GM19397 (cell line): ENCODE measurements at regions not wholly inside any gene's neighbourhood (a gene's known extent, or its start where the extent isn't known, plus 50 kb on each side); places are given as distances from the start of the nearest gene placed in this dataset.
A peak's percentile ranks its signal among the peaks of the same experiment; 100 is the strongest.

Source experiments
- ATAC-seq: cut with Tn5 transposase; IDR thresholded peaks from one replicate; pipeline ENCODE4 v1.9.1; 2021; ENCODE audit warnings: mild to moderate bottlenecking, moderate library complexity; ENCODE audit not compliant: unreplicated experiment

DNA sequence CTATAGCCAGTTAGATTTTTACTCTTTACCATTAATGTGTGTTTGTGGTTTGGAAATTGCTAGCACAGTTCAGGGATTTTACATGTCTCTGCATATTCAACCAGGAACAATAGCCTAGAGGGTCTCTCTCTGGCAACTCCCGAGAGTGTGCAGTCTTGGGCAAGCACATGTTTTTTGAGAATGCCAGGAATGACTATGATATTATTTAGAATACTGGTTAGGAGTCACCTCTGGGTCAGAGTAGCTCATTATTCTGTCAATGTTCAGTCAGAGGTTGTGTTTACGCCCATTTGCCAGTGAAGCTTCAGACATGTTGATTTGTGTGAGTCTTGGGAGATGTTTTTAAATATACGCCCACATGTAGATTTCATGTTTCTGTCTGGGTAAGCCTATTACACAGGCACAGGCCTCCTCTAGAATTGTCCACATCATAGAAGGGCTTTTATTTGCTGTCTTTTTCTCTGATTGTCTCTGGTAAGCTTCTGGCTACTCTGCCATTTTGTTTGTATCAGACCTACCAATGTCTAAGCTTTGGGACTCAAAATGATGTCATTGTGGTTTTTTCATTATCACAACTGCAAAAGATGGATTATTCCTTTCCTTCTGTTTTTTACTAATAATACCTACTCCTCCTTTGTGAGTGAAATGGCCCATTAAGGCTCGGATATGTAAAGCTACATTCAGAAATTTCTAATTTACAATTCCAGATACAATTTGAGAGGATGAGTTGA lies 203.1 kb upstream of the PPFIA2 start:
- no peak for ATAC-seq

DNA sequence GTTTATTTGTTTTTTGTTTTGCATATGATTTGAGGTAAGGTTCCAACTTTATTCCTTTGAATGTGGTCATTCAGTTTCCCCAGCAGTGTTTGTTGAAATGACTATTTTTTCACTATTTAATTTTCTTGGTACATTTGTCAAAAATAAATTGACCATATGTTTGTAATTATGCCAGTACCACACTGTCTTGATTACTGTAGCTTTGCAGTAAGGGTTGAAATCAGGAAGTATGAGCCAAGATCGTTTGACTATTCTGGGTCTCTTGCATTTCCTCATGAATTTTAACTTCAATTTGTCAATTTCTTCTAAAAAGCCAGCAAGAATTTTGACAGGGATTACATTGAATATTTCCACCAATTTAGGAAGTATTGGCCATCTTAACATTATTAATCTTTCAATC lies 199.3 kb upstream of the PPFIA2 start:
- no peak for ATAC-seq

DNA sequence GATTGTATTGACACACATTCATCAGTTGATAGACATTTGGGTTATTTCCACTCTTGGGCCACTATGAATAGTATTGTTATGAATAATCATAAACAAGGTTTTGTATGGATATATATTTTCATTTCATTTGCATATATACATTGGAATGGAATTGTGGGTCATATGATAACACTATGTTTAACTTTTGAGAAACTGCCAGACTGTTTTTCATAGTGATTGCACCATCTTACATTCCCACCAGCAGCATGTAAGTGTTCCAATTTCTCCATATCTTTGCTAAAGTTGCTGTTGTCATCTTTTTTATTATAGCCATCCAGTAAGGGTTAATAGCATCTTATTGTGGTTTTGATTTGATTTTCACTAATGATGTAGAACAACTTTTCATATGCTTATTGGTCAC lies 198.5 kb upstream of the PPFIA2 start:
- no peak for ATAC-seq

DNA sequence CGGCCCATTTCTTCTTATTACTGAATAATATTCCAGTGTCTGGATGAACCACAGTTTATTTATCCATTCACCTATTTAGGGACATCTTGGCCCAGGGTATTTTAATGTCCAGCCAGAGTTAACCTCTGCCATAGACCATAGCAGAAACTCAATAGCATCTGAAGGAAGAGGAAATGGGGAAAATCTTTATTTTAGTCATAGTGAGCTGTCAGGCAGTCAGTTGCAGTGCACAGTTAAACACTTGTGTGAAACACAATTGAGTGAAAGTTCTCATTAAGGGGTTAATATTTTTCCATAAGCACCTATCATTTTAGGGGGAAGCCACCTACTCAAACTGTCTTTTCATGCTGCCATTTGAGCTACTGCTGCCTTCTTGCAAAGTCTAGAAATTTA lies 197.3 kb upstream of the PPFIA2 start:
- ATAC-seq, result no peak

DNA sequence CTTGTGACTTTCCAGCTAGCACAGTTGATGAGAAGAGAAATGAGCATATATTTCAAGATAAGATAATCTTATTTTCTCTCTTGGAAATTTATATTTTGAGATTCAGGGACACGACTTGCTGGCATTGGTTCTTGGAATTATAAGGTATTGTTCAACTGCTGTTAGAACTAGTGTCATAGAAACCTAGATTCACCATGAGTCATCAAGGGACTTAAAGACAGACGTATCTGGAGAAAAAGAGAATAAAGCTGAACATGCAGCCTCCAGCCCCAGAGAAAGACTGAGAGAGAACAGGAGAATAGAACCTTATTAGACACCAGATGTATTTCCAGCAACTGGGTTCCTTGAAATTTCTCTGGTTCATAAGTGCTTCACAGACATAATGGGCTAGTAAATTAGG lies 194.4 kb upstream of the PPFIA2 start:
- no peak for ATAC-seq

DNA sequence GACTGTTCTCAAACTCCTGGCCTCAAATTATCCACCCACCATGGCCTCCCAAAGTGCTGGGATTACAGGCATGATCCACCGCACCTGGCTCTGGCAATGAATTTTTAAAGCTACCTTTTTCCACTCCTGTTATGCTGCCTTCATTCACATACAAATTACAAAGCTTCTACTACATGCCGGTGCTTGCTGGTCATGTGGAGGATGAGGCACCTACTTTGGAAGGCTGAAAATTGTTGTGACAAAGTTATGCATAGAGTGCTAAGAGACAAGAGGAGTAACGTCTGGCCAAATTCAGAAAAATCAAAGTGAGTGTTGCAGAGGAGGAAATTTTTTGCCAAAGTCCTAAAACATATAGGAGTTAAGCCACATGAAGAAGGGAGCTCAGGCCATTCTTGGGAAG lies 191.7 kb upstream of the PPFIA2 start:
- ATAC-seq, result no peak

DNA sequence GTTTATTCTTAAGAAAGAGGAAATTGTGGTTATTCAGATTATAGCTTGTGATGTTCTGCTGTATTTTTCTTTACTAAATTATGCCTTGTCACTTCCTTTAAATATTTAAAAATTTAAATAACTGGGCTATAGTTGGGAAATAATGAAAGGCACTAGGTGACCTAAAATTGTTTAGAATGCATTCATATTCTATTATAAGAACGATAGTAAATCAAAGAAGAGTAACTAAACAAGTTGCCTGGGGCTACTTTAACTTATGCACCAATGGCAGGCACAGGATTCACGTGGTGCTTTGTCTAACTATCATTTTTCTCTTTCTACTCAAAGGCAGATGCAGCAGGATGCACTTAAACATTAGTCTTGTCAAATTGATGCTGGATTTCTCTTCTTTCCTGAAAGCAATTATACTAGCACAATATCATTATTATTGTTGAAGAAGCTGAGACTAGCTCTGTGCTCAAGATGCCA lies 190.7 kb upstream of the PPFIA2 start:
- ATAC-seq, result no peak

DNA sequence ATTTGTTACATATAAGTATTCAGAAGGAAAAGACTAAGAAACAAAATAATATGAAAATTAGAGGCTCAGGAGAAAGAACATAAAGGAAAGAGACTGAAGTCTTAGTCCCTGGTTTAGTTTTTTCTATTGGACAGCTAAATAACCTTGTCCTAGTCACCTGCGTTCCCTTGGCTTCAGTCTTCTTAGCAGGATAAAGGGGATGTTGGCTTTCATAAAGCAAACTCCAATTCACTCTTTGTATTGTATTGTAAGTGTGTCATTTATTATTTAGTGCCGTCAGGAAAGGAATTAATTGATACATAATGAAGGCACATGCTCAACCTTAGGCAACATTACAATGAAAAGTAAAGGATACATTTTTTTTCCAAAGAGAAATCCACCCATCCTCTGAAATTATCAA lies 190.3 kb upstream of the PPFIA2 start:
- ATAC-seq, result no peak

DNA sequence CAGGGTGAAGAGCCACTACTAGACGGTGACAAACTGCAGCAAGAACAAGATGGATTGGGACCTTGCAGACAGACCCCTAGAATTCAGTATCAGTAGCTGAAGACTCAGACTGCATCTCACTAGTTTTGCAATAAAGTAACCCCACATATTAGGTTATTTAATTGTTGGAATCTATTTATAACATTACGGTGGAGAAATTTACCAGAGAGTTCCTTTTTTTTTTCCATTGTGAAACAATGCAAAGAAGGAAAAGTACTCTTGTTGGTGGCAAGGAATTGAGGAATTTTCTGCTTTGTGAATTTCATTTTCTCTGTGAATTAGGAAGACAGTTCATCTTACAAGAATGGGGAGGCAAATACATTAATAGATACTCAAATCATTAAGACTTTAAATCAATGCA lies 185.7 kb upstream of the PPFIA2 start:
- no peak for ATAC-seq

DNA sequence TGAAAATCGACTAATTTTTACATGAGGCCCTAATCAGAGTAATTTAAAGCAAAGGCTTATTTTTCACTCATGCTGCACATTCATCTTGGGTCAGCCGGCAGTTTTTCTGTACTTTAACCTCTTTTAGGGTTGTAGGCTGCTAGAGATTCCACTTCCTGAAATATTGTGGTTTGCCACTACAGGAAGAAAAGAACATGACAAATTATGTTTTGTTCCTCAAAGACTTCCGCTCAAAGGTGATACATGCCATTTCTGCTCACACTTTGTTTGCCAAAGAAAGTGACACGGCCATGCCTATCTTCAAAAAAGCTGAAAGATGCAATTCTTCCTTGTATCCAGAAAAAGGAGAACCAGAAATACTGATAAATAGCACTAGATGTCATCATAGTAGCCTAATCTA lies 183.4 kb upstream of the PPFIA2 start:
- ATAC-seq, result peak; percentile 85

DNA sequence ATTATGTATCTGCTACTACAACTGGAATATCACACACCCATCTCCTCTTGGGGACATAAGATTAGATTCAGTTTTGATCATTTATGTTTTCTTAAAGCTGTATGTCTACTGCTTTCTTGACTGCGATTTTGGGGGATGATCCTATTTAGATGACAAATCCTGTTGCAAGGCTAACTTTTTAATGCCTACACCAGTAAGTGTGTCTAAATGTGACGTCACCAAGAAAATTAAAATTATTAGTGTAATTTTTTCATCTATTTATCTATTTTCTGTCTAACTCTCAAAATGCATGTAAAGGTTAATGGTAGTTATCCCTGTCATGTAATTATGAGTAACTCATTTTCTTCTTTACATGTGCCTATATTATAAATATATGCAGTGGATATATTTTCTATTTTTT lies 170.9 kb upstream of the PPFIA2 start:
- ATAC-seq, result no peak

DNA sequence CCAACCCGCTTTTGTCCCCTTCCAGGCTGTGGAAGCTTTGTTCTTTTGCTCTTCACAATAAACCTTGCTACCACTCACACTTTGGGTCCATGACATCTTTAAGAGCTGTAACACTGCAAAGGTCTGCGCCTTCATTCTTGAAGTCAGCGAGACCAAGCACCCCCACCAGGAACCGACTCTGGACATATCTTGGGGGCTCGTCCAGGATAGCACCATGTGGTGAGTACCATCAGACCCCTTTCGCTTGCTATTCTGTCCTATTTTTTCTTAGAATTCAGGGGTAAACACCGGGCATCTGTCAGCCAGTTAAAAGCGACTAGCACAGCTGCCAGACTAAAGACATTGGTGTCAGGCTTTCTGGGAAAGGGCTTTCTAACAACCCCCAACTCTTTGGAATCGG lies 137.6 kb upstream of the PPFIA2 start:
- no peak for ATAC-seq

DNA sequence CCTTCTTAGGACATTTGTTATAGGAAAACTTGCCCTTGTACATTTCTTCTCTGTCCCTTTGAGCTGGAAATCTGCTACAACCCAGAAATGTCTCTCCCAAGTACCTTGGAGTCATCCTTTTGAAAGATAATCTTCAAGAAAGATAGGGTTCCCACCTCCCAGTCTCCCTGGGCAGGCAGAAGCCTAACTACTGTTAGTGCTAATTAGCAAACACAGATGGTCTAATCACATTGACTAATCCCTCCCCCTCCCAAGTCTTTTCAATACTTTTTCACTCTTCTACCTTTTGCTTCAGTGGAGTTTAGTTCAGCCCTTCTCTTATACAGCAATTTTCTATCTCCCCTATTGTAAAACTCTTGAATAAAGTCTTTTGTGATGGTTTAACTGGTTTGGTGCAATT lies 129.8 kb upstream of the PPFIA2 start:
- ATAC-seq, result no peak

DNA sequence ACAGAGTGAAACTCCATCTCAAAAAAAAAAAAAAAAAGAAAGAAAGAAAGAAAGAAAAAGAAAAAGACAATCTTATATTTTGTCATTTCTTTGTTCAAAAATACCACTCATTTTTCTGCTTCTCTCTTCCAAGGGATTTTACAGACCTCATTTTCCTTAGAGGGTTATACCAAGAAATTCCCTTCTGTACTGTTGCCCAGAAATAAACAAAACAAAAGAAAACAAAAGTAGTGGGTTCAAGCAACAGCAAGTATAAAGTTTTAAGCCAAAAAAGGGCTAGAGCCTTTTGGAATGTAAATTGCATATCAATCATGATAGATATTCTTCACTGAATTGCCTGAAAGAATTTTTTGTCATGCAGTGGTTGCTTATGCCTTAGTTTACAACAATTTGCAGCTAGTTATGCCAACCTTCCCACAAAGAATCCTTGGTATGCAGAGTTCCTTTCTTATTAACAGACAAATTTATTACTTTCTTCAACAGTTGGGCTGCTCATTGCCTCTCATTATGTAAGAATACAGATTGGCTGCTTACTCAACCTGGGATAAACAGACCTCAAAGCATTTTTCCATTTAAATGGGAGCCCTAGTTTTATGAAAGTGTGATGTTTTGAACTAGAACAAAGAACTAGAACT lies 129.1 kb upstream of the PPFIA2 start:
- no peak for ATAC-seq

DNA sequence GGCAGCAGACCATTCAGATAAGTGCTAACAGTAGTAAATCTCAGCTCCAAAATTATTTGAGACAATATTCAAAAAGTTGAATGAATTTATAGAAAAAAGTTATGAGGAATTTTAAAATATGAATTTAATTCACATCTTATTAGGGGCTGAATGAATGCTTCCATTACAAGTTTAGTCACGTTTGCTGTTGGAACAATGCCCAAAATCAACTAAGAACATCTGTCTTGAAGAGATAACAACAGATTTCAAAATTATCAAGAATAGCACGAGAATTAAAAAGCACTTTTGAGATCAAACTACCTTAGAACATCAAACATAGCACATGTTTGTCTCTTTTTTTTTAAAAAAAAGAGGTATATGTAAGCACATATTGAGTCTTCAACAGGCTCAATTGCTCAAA lies 115.4 kb upstream of the PPFIA2 start:
- ATAC-seq, result no peak

DNA sequence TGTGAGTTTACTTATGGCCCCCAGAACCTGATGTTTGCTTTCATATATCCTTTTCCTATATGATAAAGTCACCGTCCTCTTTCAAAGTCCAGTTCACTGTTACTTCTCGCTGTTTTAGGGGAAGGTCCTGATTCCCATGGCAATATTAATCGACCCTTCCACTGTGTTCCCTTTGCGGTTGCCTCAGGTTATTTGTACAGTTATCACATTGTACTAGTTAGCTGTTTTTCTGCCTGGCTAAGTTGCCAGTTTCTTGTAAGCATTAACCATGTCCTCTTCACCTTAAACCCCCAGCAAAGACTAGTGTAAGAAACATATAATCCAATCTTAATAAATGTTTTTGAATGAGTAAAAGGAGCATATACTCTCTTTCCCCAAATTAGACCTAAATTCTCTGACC lies 115.0 kb upstream of the PPFIA2 start:
- ATAC-seq, result no peak

DNA sequence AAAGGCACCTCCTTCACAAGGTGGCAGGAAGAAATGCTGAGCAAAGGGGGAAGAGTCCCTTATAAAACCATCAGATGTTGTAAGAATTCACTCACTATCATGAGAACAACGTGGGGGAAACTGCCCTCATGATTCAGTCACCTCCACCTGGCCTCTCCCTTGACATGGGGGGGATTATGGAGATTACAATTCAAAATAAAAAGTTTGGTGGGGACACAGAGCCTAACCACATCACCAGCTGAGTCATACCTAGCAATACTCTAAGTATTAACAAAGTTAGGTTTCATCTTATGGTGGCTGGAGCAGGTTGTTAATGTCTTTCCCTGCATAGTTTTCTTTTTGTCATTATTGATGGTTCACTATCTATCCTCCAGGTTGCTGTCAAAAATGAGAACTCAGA lies 113.2 kb upstream of the PPFIA2 start:
- no peak for ATAC-seq

DNA sequence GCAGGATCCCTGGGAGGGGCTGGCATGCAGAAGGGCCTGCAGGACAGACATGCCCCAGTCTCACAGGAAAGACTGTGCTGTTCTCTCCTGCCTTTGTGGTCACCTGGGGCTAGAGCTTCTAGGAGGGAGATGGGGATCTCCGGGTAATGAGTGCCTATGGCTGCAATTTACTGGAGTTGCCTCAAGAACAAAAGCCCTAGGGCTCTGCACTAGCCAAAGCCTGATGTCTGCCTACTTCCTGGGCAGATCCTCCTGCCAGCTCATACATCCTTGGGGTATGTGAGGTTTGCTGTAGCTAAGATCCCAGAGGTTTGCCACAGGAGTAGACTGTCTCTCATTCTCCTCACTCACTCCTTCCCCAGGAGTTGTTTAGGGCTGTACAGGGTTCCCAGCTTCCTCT lies 106.9 kb upstream of the PPFIA2 start:
- no peak for ATAC-seq

DNA sequence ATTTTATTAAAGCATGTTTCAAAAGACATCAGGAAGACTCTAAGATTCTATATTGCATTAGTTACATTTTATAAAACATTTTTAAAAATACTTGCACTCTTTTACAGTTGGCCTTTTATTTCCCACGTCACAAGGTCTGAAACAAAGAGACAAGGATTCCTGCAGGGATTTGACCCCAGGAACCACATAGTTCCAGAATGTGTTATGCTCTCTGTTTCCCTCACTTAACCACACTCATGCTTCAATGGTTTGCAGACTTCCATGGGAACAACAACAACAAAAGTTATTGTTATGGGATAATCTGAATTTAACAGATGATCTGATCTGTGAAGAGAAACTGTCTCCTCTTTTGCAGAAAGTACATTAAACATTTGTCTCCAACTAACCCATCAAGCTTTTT lies 104.3 kb upstream of the PPFIA2 start:
- ATAC-seq, result no peak

DNA sequence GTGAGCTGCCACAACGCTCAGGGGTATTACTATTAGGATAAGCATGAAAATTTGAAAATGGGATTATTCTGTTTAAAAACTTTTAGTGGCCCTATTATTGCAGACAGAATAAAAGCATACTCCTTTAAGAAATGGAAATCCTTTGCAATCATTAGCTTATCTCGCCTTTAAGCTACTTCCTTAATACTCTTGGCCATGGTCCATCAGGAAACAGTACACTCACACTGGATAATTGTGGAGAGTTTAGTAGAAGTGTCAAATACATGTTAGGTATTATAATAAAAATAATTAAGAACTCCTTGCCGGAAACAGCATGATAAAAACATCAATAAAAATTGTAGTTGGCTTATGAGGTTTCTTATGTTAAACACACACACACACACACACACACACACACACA lies 100.4 kb upstream of the PPFIA2 start:
- ATAC-seq, result no peak

DNA sequence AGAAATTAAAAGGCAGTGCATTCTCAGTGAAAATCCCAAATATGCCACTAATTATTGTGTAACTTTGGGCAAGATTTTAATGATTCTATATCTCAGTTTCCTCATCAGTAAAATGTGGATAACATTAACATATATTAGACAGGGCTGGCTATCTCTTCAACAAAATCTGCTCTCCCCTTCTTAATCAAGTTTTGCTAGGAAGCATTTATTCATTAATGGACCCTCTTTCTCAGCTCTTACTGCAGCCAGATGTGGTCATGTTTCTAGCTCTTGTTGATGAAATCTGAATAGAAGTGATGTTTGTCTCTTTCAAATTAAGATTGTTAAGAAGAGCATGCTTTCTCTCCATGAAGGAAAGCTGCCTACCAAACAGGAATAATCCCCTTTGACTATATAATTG lies 84.4 kb upstream of the PPFIA2 start:
- no peak for ATAC-seq

DNA sequence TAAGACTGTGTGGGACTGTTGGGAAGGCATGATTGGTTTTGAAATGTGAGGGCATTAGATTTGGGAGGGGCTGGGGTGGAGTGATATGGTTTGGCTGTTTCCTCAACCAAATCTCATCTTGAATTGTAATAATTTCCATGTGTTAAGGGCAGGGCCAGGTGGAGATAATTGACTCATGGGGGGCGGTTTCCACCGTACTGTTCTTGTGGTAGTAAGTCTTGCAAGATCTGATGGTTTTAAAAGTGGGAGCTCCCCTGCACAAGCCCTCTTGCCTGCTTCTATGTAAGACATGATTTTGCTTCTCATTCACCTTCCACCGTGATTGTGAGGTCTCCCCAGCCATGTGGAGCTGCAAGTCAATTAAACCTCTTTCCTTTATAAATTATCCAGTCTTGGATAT lies 76.6 kb upstream of the PPFIA2 start:
- ATAC-seq, result no peak
